ENCODE measurements at regions not wholly inside any gene's neighbourhood (a gene's known extent, or its start where the extent isn't known, plus 50 kb on each side); places are given as distances from the start of the nearest gene placed in this dataset.

GRCh38 chr16:73150786-73151185, 102.9 kb upstream of the ZFHX3 start (continued):
- no peak for TF ChIP-seq EZH2 (IDR thresholded peaks at IDR 0.05; ENCODE audit: low read depth, unreplicated experiment)

- peaks cover 10% of the 10 kb centered on the region for H3K27me3 Mint-ChIP-seq (ENCODE audit: insufficient read depth, low read depth, poor library complexity)
- Histone ChIP-seq H3F3A (replicated peaks; ENCODE audit: low read depth) (no peaks in the 10 kb centered on the region), H3K79me2 (replicated peaks; ENCODE audit: insufficient read depth) (no peaks in the 10 kb centered on the region), H3K4me2 (no peak overlapping the region), H2AFZ (no peak overlapping the region), H3K4me3 (no peak overlapping the region), H3K27ac (ENCODE audit: low read depth) (no peak overlapping the region), H3K36me3 (ENCODE audit: insufficient read depth) (no peaks in the 10 kb centered on the region), H3K9me2 (ENCODE audit: insufficient read depth) (no peaks in the 10 kb centered on the region), H4K20me1 (replicated peaks; ENCODE audit: insufficient read depth) (no peaks in the 10 kb centered on the region), H3K4me1 (ENCODE audit: insufficient read depth) (peaks cover 30% of the 10 kb centered on the region), H3K27me3 (ENCODE audit: insufficient read depth) (no peaks in the 10 kb centered on the region)
- ATAC-seq (no peak), DNase-seq (ENCODE audit: low spot score) (no peak)
- no peaks in the 10 kb centered on the region for H3K36me3 Mint-ChIP-seq (ENCODE audit: low read depth)
- TF ChIP-seq CREB1 (CRISPR knock-in tag; IDR thresholded peaks at IDR 0.05; ENCODE audit: low read depth) (no peak), JUNB (IDR thresholded peaks at IDR 0.05; ENCODE audit: unreplicated experiment) (no peak), ZNF462 (CRISPR knock-in tag; IDR thresholded peaks at IDR 0.05) (no peak), REST (IDR thresholded peaks at IDR 0.05; ENCODE audit: unreplicated experiment) (no peak), ETS1 (IDR thresholded peaks at IDR 0.05) (no peak), STAT1 (IDR thresholded peaks at IDR 0.05; ENCODE audit: unreplicated experiment) (no peak), ZNF331 (CRISPR knock-in tag; IDR thresholded peaks at IDR 0.05; ENCODE audit: low read depth) (no peak), CTCF (conservative IDR thresholded peaks at IDR 0.05; ENCODE audit: low read depth in 2 of 2) (no peak), EZH2phosphoT487 (IDR thresholded peaks at IDR 0.05; ENCODE audit: unreplicated experiment) (no peak), POLR2AphosphoS5 (IDR thresholded peaks at IDR 0.05; ENCODE audit: low read depth) (no peak), EZH2 (IDR thresholded peaks at IDR 0.05; ENCODE audit: low read depth, unreplicated experiment) (no peak), NANOG (IDR thresholded peaks at IDR 0.05; ENCODE audit: borderline replicate concordance) (no peak), ZNF114 (CRISPR knock-in tag; IDR thresholded peaks at IDR 0.05) (no peak)
- no peaks in the 10 kb centered on the region for H3K9me3 Mint-ChIP-seq
- H3K27ac Mint-ChIP-seq: no peak overlapping the region
- peaks cover 39% of the 10 kb centered on the region for H3K4me1 Mint-ChIP-seq
- H3K4me3 Mint-ChIP-seq: no peak overlapping the region
Measured at GRCh38 chr16:73149334-73149733, 101.4 kb upstream of the ZFHX3 start.
